ENCODE measurements at regions not wholly inside any gene's neighbourhood (a gene's known extent, or its start where the extent isn't known, plus 50 kb on each side); places are given as distances from the start of the nearest gene placed in this dataset.

DNA sequence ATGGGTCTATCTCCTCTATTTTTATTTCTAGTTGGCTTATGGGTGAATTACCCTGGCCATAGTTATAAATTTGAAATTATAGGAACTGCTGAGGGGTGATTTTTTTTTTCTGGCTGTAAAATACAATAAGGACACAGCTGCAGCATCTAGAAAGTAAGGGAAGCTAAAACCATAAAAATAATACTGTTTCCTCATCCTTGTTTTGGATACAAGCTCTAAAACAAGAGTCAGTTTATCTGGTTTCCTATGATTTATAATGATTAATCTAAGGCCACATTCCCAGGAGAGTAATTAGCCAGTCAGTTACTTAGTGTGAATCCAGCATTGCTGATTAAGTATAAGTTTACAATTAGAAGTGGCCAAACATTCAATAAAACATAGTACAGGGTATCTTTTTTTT lies 219.1 kb upstream of the NBEA start:
- DNase-seq = peak in 1 of 2 experiments; percentile 7

DNA sequence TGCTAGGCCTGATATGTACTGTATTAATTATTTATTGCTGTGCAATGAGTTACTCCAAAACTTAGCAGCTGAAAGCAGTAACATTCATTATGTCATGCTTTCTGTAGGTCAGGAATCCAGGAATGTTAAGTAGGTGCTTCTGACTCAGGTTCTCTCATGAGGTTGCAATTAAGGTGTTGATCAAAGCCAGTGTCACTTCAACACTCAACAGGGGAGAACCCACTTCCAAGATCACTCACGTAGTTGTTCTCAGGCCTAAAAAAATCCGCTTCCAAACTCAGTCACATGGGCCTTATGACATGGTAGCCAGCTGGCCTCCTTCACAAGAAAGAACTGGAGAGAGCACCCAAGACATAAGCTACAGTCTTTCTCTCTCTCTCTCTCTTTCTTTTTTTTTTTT lies 211.1 kb upstream of the NBEA start:
- no peak for DNase-seq

DNA sequence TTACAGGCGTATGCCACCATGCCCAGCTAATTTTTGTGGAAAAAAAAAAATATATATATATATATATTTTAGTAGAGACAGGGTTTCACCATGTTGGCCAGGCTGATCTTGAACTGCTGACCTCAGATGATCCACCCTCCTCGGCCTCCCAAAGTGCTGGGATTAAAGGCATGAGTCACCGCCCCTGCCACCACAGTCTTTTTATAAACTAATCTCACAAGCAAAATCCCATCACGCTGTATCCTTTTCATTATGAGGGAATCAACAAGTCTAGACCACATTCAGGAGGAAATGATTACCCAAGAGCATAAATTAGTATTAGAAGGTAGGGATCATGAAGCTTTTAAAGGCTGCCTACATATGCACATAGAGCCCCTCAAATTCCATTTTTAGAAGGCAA lies 210.6 kb upstream of the NBEA start:
- peak in 1 of 2 experiments; percentile 3 for DNase-seq

DNA sequence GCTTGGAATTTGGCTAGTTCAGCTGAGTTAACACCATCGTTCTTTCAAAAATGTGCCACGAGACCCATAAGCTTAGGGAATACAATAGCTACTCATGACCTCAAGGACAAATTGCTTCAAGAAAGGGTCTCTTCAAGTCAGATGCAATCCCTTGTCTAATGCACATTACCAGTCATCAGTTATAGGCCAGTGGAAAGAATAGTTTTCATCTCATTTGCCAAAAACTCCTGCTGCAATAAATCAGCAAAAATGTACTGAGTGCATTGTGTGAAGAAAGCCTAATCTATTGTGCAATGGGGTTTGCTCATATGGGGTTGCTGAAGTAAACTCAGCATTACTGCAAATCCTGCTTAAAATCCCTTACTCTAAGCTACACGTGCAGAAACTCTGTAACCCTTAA lies 208.3 kb upstream of the NBEA start:
- DNase-seq = no peak

DNA sequence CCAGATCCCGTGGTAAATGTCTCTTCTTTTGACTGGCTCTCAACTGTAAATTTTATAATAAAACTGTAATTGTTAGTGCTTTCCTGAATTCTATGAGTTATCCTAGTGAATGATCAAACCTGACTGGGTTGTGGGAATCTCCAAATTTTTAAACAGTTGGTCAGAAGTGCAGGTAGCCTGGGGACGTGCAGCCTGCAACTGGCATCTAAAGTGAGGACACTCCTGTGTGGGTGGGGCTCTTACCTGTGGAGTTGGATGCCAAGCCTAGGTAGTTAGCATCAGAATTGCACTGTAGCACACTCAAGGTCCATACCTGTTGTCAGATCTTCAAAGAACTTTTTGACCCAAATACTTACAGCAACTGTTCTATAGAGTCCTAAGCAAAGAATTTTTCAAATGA lies 207.1 kb upstream of the NBEA start:
- DNase-seq = no peak

DNA sequence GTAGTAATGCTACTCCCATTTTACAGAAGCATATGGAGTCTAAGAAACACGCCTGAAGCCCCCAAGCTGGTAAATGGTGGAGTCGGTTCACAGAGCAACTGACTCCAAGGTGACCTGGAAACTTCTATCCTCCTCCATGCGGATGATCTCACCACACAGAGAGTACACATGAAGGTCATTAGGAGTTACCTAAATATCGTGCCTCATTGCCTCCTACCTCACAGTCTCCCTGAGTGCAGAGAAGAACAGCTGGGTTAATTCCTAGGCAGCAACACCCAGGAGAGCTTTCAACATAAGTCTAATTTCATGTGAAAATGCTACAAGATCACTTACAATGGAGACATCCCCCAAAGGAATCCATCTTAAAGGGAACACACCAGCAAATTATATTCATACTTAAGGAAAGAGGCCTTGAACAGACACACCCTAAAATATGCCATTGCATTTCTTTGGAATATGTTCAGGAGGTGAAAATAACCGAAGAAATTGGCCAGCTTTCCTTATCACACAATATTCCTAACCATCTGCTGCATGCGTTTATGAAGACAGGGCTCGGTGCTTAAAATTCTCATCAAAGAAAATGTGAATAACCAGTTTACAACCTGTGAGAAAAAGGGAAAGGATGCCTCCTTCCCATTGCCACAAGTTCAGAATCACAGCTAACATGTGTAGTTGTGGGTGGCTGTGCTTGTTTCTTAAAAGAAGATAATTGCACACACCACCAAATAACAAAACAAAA lies 203.6 kb upstream of the NBEA start:
- peak in 1 of 2 experiments; percentile 26 for DNase-seq

DNA sequence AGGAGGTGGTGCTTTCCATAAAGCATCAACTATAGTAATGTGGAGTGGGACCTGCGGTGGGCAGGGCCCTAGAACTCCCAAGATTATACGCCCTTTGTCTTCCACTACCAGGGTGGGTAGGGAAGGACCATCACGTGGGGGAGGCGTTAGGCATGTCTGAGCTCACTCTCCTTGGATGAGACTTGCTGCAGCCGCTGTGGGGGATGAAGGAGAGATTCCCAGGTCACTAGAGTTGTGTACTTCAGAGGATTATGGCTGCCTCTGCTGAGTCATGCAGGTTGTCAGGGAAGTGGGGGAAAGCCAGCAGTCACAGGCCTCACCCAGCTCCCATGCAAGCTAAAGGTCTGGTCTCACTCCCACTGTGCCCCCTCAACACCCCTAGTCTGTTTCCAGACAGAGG lies 195.0 kb upstream of the NBEA start:
- peak in 1 of 2 experiments; percentile 12 for DNase-seq

DNA sequence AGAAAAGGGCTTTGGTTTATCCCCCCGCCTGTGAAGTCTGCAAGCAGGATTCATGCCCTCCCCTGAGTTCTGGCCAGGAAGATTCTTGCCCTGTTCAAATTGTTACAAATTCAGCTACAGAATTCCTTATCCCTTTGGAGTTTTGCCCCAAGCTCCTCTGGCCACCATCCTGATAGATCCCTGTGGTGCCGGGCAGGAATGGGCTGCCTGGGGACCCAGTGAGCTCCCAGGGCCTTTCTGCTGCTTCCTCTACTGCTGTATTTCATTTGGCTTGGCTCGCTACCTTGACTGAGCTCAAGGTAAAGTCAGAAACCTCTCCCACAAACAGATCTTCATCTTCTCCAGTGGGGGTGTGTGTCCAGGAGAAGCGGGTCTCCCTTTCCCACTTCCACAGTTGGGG lies 194.6 kb upstream of the NBEA start:
- DNase-seq = no peak

DNA sequence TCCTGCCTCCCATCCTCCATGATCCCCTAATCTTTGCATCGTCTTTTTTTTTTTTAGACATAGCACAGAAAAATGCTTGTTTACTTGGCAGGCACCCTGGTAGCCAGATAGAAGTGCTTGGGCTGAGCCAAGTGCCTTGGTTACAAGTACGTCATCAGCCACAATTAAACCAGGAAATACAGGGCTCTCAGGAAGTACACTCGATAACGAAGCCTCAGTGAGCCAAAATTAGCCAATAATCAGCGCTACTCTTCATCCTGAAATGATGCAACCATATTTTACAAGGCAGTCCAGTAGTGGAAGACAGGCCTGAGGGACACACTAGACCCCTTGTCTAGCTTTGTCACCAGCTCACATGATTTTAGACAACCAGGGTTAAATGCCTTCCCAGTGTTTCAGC lies 194.0 kb upstream of the NBEA start:
- DNase-seq = no peak

DNA sequence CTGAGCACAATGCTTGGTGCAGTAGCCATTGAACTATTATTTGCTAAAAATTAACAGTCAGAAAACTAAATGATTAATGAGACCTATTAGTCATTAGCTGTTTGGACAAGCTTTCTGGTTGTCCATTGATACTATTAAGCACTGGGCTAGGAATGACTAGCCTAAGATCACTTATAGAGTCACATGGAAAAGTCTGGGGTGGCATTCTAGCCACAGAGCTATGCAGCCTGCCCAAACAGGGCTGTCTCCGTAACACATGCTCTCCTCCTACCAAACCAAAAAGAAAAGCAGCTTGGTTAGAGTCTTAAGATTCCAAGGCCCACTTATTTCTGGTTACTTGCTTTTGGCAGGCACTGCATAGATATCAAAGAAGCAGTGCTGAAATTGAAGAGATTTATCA lies 193.5 kb upstream of the NBEA start:
- no peak for DNase-seq

DNA sequence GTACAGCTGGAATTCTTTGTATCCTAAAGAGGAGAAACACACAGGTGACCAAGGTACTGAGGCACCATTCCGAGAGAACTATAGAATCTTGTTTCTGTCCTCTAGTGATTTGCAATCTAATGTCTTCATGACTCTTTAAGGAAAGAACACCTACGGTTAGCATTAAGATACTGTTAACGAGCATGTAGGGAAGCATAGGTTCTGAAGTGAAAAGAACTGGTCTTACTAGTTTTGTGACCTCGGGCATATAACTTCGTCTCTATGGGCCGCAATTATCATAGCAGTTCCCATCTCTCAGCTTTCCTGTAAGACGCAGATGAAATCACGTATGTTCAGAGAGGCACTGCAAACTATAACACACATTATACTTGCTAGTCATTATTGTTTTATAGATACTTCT lies 193.0 kb upstream of the NBEA start:
- no peak for DNase-seq

DNA sequence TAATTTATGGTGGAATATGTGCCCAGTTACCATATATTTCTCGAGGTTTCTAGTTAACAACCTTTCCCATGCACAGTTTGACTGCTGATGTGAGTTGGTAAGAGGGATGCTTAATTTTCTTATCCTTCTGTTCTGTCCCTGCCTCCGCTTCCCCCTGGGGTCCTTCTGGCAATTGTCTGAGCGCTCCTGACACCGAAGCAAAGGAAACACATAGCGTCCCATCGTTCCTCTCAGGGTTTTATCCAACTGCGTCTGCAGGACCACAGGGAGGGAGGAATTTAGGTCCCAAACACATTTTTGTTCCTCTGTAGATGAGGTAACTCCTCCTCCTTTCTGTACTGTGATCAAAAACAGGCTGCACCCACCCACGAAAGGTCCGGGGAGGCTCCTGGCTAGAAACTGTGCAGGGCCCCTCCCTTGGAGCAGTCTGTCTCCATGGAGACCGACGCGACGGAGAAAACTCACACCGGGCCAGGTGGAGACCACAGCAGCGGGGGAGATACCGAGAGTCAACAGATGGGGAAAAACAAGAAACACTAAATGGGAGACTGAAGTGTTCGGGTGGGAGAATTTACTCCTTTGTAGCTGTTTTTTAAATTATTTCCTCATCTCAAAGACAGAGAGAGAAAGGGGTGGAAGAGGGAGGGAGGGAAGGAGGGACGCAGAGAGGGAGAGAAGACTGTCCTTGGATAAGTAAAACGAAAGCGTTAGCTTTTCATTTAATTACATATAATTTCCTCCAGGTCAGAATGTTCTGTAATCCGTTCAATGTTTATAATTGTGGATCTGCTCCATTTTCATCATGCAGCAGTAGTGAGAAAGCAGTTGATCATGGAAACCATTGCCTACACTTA lies 191.8 kb upstream of the NBEA start:
- peak; percentile 53 to 81 for DNase-seq

DNA sequence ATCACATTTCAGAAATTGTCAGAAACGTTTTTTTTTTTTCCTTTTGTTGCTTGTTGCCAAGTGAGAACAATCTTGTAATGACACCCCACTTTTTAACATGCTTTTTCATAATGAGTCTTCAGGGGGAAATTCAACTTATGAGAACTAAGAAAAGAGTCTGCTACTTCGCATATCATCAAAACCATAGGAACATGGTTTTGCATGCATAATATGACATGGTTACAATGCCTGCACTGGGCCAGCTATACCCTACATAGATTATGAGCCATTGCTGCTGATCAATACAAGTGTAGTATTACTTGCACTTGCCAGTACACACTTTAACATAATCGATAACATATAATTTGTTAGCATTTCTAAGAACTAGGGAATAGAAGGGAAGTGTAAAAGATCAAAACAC lies 191.0 kb upstream of the NBEA start:
- DNase-seq = no peak

DNA sequence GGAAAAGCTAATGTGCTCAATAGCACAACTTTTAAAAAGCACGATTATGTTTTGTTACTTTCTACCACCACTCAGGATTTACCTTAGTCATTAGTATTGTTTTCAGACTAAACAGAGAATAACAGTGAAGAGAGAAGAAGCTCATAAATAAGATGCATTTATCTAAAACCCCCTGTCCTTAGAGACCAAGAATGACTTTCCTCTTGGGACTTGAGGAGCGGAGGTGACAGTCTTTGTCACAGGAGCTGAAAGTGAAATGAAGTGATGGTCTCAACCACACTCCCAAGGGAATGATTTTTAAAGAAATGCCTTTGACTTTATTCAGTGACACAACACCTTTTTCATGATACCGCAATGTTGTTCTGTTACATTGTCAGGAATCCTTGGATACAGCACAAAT lies 190.6 kb upstream of the NBEA start:
- no peak for DNase-seq

DNA sequence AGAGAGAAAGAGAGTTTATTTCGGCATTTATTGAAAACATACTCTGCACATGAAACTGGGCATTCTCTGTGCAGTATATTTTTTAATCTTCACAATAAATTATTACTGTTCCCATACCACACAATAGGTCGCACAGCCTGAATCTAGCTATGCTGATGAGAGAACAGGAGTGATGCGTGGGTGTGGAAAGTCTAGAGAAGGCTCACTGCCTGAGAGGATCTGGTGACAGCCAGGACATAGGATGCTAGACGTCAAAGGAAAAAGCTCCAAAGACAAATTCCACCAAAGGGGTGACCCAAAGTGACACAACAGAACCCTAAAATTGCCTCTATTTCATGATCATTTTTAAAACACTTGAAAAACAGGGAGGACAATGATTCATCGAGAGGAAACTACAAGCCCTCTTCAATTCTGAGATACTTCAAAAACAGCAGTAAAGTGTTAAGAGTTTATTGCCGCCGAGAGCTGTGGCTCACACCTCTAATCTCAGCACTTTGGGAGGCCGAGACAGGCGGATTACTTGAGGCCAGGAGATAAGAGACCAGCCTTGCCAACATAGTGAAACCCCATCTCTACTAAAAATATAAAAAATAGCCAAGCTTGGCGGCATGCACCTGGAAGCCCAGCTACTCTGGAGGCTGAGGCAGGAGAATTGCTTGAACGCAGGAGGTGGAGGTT lies 189.6 kb upstream of the NBEA start:
- DNase-seq = no peak

DNA sequence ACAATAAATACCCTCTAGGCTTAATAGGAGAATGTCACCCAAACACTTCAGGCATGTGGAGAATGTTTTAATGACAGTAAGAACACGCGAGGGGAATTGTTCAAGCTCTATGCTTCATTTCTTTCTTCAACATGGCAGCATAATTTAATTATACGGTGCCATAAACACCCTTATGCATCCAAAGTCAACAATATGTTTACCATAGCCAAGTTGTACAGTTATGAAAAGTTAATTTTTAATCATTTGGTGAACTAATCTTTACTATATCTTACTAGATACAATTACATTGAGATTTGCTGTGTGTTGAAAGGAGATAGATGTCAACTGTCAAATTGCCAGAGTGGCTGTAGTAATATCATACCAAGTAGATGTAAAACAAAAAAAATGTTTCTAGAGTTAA lies 185.9 kb upstream of the NBEA start:
- DNase-seq = no peak

DNA sequence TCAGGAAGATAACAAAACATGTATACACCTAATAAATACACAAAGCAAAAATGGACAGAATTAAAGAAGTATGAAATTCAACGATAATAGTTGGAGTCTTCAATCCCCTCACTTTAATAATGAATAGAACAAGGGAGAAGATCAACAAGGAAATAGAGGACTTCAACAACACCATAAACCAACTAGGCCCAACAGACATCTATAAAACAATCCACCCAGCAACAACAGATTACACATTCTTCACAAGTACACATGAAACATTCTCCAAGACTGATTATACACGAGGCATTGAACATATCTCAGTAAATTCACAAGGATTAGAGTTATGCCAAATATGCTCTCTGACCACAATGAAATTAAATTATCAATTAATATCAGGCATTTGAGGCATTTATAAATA lies 185.5 kb upstream of the NBEA start:
- DNase-seq = no peak

DNA sequence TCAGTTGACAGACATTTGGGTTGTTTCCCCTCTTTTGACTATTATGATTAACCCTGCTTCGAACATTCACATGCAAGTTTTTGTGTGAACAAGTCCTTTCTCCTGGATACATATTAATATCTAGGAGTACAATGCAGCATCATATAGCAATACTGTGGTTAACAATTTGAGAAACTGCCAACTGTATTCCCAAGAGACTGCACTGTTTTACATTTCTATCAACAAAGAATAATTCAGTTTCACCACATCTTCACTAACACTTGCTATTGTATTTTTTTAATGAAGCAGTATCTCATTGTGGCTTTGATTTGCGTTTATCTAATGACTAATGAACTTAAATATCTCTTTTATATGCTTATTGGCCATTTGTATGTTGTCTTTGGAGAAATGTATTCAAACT lies 184.6 kb upstream of the NBEA start:
- DNase-seq = no peak

DNA sequence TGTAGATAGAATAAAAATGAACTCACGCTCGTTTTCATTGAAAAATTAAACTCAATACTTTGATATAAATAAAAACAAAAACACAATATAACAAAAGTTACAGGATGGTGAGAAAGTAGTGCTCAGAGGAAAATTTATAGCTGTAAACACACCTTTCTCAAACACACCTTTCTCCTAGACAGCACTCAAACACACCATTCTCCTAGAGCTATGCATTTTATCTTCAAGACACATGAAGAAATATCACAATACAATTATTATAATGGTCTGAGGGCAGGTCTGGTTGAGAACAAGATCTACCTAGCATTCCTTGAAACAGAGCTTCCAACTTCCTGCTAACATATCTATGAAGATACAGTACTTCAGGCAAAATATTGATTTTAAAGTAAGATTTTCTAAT lies 183.4 kb upstream of the NBEA start:
- no peak for DNase-seq

DNA sequence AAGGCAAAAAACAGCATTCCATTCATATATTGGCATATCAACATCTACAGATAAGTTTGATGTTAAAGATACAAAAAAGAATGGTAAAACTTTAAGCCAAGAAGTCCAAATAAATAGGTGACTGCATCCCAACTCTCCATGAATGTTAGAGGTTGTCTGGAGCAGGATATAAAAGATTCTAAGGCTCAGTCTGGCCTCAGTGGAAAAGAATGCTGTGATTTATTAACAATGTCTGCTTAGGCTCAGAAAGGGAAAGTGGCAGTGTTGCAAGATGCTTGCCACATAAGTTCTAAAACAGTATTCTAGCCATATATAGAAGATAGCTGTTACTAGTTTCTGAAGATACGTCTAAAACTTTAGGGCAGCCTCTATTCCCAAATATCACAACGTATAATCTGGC lies 179.8 kb upstream of the NBEA start:
- no peak for DNase-seq

DNA sequence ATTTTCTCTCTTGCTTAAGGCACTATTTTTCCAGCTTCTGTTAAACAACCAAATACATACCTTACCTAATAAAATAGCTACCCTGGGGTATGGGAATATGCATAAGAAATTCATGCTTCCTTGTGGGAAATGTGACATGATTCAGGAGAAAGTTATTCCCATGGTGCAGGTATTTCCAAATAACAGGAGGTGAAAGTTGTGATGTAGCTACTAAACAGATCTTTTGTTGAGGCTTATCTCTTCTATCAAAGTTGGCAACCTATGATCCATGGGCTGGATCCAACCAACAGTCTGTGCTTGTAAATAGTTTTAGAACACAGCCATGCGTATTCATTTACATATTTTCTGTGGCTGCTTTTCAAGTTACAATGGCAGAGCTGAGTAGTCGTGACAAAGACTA lies 177.8 kb upstream of the NBEA start:
- no peak for DNase-seq

DNA sequence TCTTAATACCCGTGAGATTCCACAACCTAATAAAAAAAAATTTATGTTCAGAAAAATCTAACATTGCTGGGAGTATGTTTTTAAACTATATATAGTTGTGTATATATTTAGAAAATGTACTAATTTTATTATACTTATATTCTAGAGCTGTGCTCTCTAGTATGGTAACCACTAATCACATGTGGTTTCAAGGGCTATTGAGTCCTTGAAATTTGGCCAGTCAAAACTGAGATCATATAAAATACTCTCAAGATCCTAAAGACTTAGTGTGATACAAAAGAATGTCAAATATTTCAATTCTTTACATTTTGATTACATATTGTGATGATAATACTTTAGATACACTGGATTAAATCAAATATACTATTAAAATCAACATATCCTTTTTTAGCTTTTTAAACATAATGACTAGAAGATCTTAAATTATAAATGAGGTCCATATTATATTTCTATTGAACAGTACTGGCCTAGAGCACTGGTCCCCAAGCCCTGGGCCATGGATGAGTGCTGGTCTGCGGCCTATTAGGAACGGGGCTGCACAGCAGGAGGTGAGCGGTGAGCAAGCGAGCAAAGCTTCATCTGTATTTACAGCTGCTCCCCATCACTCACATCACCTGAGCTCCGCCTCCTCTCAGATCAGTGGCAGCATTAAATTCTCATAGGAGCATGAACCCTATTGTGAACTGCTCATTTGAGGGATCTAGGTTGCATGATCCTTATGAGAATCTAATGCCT lies 176.5 kb upstream of the NBEA start:
- no peak for DNase-seq

DNA sequence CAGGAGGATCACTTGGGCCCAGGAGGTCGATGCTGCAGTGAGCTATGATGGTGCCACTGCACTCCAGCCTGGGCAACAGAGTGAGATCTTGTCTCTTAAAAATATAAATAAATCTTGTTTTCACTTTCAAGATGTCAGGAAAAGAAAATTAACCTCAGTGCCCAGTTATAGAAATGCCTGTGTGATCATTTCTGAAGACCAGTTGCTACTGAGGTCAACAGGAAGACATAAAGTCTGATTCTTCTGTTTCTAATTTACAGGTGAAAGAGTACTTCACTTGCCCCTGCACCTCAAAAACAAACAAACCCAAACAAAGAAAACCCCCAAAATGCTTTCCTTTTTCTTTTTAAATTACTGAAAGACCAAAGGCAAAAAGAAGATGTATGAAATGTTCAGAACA lies 174.3 kb upstream of the NBEA start:
- DNase-seq = no peak
